ENCODE measurements at regions not wholly inside any gene's neighbourhood (a gene's known extent, or its start where the extent isn't known, plus 50 kb on each side); places are given as distances from the start of the nearest gene placed in this dataset.

DNA sequence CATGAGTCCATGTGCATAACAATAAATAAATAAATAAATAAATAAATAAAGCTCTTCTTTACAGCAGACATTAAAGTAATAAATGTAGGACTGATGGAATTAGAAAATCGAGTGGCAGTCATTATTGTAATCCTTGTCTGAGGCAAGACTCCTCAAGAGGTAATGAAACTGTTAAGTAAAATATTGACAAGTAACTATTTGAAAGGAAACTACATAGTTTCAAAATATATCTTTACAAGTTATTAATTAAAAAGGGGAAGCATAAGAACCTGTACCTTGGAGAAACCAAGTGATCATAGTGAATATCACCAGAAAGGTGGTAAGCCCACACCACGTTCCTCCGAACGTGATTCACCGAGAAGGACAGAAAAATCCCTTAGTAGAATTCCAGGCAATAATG, 285.6 kb upstream of the SORCS1 start:
- ChIA-PET POLR2A (no interaction called here), CTCF (no interaction called here)
- no peak overlapping the region for H3K27ac ChIP-seq (ENCODE audit: low read depth, low read length)
- no peak overlapping the region for H3K4me3 ChIP-seq (ENCODE audit: low read depth, low read length)
- no peaks in the 10 kb centered on the region; the same call in 1 of the 2 replicates for H3K9me3 ChIP-seq (ENCODE audit: control insufficient read depth, insufficient read depth, low read length)
- no peak for DNase-seq (ENCODE audit: low read depth, low spot score)
- TF ChIP-seq CTCF (IDR thresholded peaks at IDR 0.05; ENCODE audit: low read depth, low read length) = no peak
- no peaks in the 10 kb centered on the region for H3K27me3 ChIP-seq (ENCODE audit: control insufficient read depth, insufficient read depth, low read length)

GRCh38 chr10:107444443-107444842, 279.9 kb upstream of the SORCS1 start:
- DNase-seq (ENCODE audit: low read depth, low spot score) = no peak
- TF ChIP-seq CTCF (IDR thresholded peaks at IDR 0.05; ENCODE audit: low read depth, low read length) = no peak
- Histone ChIP-seq H3K9me3 (ENCODE audit: control insufficient read depth, insufficient read depth, low read length) (peaks cover 4% of the 10 kb centered on the region; the same call in 1 of the 2 replicates), H3K27me3 (ENCODE audit: control insufficient read depth, insufficient read depth, low read length) (no peaks in the 10 kb centered on the region), H3K4me3 (ENCODE audit: low read depth, low read length) (no peak overlapping the region), H3K27ac (ENCODE audit: low read depth, low read length) (no peak overlapping the region)
- ChIA-PET POLR2A (no interaction called here), CTCF (no interaction called here)

DNA sequence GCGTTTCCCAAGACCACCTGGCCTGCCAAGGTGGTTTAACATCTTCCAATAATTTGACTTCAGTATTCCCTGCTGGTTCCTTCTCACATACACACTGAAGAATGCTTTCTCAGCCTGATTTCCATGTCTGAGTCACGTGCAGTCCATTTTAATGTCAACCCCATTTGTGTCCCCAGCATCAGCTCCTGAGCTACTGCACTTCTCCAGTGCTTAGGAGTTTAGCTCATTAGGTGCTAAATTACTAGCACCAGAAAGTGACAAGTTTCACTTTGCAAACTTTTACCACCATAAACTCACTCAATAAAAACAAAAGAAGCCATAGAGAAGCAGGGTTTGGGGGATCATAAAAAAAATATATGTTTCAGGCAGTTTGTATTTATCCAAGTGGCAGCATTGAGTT, 279.3 kb upstream of the SORCS1 start:
- H3K27ac ChIP-seq (ENCODE audit: low read depth, low read length) = no peak overlapping the region
- TF ChIP-seq CTCF (IDR thresholded peaks at IDR 0.05; ENCODE audit: low read depth, low read length) = no peak
- ChIA-PET CTCF (no interaction called here), POLR2A (no interaction called here)
- DNase-seq (ENCODE audit: low read depth, low spot score) = no peak
- H3K27me3 ChIP-seq (ENCODE audit: control insufficient read depth, insufficient read depth, low read length) = no peaks in the 10 kb centered on the region
- H3K9me3 ChIP-seq (ENCODE audit: control insufficient read depth, insufficient read depth, low read length) = peaks cover 4% of the 10 kb centered on the region; the same call in 1 of the 2 replicates
- no peak overlapping the region for H3K4me3 ChIP-seq (ENCODE audit: low read depth, low read length)

DNA sequence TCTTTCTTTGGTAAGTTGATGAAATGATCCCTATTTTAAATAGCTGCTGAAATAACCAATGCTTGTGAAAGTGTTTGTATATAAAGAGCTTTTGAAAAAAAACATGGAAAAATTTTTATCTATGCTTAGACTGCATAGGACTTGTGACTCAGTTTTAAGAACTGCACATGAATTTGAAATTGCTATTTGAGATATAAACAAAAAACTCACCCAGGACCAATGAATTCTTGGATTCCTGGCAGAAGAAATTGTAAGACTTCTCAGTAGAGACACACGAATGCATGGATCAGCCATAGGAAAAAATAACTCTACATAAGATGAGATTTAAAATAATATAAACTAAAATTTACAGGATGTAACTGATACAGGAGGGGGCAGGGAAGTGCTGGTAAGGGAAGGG, 278.8 kb upstream of the SORCS1 start:
- CTCF ChIA-PET = no interaction called here
- POLR2A ChIA-PET = no interaction called here
- no peak for DNase-seq (ENCODE audit: low read depth, low spot score)

DNA sequence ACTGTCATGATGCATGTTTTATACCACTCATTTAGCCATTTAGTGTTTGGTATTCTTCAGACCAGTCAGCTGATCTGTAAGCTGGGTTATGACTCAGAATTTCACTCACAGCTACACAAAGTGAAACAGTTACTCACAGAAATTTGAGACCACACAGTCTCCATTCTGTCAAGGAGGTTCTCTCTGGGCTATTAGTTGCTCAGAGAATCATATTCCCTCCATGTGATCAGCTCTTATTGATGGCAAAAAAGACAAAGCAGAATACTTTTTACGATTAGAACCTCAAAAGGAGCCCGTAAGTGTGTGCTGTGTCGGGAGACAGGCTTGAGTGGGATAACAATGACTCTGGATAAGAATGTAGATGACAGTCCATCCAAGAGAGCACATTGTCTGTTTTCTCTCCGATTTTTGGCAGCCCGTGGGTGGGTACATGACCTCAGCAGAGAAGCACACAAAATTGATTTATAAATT, 277.6 kb upstream of the SORCS1 start:
- Histone ChIP-seq H3K9me3 (ENCODE audit: control insufficient read depth, insufficient read depth, low read length) (peaks cover 4% of the 10 kb centered on the region; the same call in 1 of the 2 replicates), H3K27ac (ENCODE audit: low read depth, low read length) (no peak overlapping the region), H3K27me3 (ENCODE audit: control insufficient read depth, insufficient read depth, low read length) (no peaks in the 10 kb centered on the region), H3K4me3 (ENCODE audit: low read depth, low read length) (no peak overlapping the region)
- no peak for DNase-seq (ENCODE audit: low read depth, low spot score)
- TF ChIP-seq CTCF (IDR thresholded peaks at IDR 0.05; ENCODE audit: low read depth, low read length) = no peak
- POLR2A ChIA-PET = no interaction called here
- CTCF ChIA-PET = no interaction called here

More for the DNA sequence above, 278.8 kb upstream of the SORCS1 start:
- Histone ChIP-seq H3K9me3 (ENCODE audit: control insufficient read depth, insufficient read depth, low read length) (peaks cover 4% of the 10 kb centered on the region; the same call in 1 of the 2 replicates), H3K27ac (ENCODE audit: low read depth, low read length) (no peak overlapping the region), H3K27me3 (ENCODE audit: control insufficient read depth, insufficient read depth, low read length) (no peaks in the 10 kb centered on the region), H3K4me3 (ENCODE audit: low read depth, low read length) (no peak overlapping the region)
- no peak for TF ChIP-seq CTCF (IDR thresholded peaks at IDR 0.05; ENCODE audit: low read depth, low read length)
